HG03571 (cell line): ENCODE measurements at regions not wholly inside any gene's neighbourhood (a gene's known extent, or its start where the extent isn't known, plus 50 kb on each side); places are given as distances from the start of the nearest gene placed in this dataset.
"Not testable (repeated sequence)": the region's sequence is repeated elsewhere in the genome, so short reads cannot be mapped to it uniquely, and the experiment has no call there.

Experiments
- ATAC-seq: cut with Tn5 transposase; IDR thresholded peaks from one replicate; pipeline ENCODE4 v1.9.1; 2021; ENCODE audit not compliant: unreplicated experiment

- ATAC-seq = no peak
These were observed 165.5 kb upstream of the BET1 start for GRCh38 chr7:94169682-94170081.

GRCh38 chr7:94170836-94171235 is 166.7 kb upstream of the BET1 start:
- peak; percentile 81 for ATAC-seq

GRCh38 chr7:94173436-94173835 is 169.3 kb upstream of the BET1 start:
- ATAC-seq = no peak

- ATAC-seq = no peak
These were observed 170.2 kb upstream of the BET1 start for GRCh38 chr7:94174375-94174774.

- no peak for ATAC-seq
These were observed 170.8 kb upstream of the BET1 start for GRCh38 chr7:94174956-94175355.

- no peak for ATAC-seq
These were observed 172.6 kb upstream of the BET1 start for GRCh38 chr7:94176694-94177200.

- ATAC-seq = no peak
These were observed 173.3 kb upstream of the BET1 start for GRCh38 chr7:94177441-94177840.

- peak; percentile 83 for ATAC-seq
These were observed 174.1 kb upstream of the BET1 start for GRCh38 chr7:94178230-94178629.

- ATAC-seq = no peak
These were observed 175.3 kb upstream of the BET1 start for GRCh38 chr7:94179466-94179865.

- ATAC-seq = no peak
These were observed 177.9 kb upstream of the BET1 start for GRCh38 chr7:94182066-94182465.

GRCh38 chr7:94182721-94183120 is 178.6 kb upstream of the BET1 start:
- ATAC-seq = no peak

GRCh38 chr7:94183289-94183749 is 179.2 kb upstream of the BET1 start:
- no peak for ATAC-seq

- no peak for ATAC-seq
These were observed 179.7 kb upstream of the BET1 start for GRCh38 chr7:94183891-94184290.

- no peak for ATAC-seq
These were observed 184.2 kb upstream of the BET1 start for GRCh38 chr7:94188350-94188749.

- no peak for ATAC-seq
These were observed 186.5 kb upstream of the BET1 start for GRCh38 chr7:94190599-94191061.

- ATAC-seq = not testable (repeated sequence)
These were observed 190.3 kb upstream of the BET1 start for GRCh38 chr7:94194426-94194825.

- ATAC-seq = no peak
These were observed 191.0 kb upstream of the BET1 start for GRCh38 chr7:94195201-94195600.

- ATAC-seq = no peak
These were observed 191.7 kb upstream of the BET1 start for GRCh38 chr7:94195813-94196212.

GRCh38 chr7:94205529-94205928 is 189.2 kb upstream of the COL1A2 start:
- ATAC-seq = no peak

- no peak for ATAC-seq
These were observed 188.4 kb upstream of the COL1A2 start for GRCh38 chr7:94206295-94206694.

- no peak for ATAC-seq
These were observed 182.5 kb upstream of the COL1A2 start for GRCh38 chr7:94212160-94212559.

- no peak for ATAC-seq
These were observed 177.7 kb upstream of the COL1A2 start for GRCh38 chr7:94216944-94217461.

- ATAC-seq = no peak
These were observed 176.9 kb upstream of the COL1A2 start for GRCh38 chr7:94217766-94218165.
